OCI-LY7 (cell line): ENCODE measurements at regions not wholly inside any gene's neighbourhood (a gene's known extent, or its start where the extent isn't known, plus 50 kb on each side); places are given as distances from the start of the nearest gene placed in this dataset.

Experiments
- BruUV-seq: library from RNA; stranded (reverse); fragments of 400-500 nt; replicated peaks from 2 replicates; lab custom pipeline; 2021; lab: Mats Ljungman, UMichigan
- CTCF ChIA-PET: fragments of 300-600 bp; sonication (Branson Sonifier 250); formaldehyde crosslinking; loops from one replicate; lab custom pipeline; 2022; ENCODE audit warnings: antibody characterized with exemption; ENCODE audit not compliant: unreplicated experiment; lab: Charles Lee
- POLR2A ChIA-PET: fragments of 300-600 bp; sonication (Branson Sonifier 250); formaldehyde crosslinking; loops from one replicate; lab custom pipeline; 2022; ENCODE audit warnings: antibody characterized with exemption; lab: Charles Lee
- DNase-seq: peaks from one replicate; pipeline ENCODE4 v3.0.0-alpha.2; 2015; ENCODE audit warnings: low spot score
- H2AFZ ChIP-seq: fragments of 200-600 bp; sonication (generic), shearing (Covaris generic); 2 replicates; pipeline ENCODE4 v1.6.1; 2014; ENCODE audit warnings: mild to moderate bottlenecking, antibody characterized with exemption, low read length, moderate library complexity
- H3K27ac ChIP-seq: fragments of 200-600 bp; sonication (generic); 2 replicates; pipeline ENCODE4 v1.5.1; 2014; ENCODE audit warnings: mixed run types, low read depth, mild to moderate bottlenecking, moderate library complexity, low read length, inconsistent platforms; ENCODE audit not compliant: poor library complexity, severe bottlenecking
- H3K36me3 ChIP-seq: fragments of 200-600 bp; sonication (generic); 2 replicates; pipeline ENCODE4 v1.6.1; 2014; ENCODE audit warnings: mild to moderate bottlenecking, antibody characterized with exemption, low read length, moderate library complexity, mixed read lengths; ENCODE audit not compliant: insufficient read depth
- H3K4me1 ChIP-seq: fragments of 200-600 bp; sonication (generic); 2 replicates; pipeline ENCODE4 v1.5.1; 2014; ENCODE audit warnings: mild to moderate bottlenecking, low read length; ENCODE audit not compliant: insufficient read depth, poor library complexity, severe bottlenecking
- H3K4me2 ChIP-seq: fragments of 200-600 bp; sonication (generic); 2 replicates; pipeline ENCODE4 v1.6.1; 2014; ENCODE audit warnings: mild to moderate bottlenecking, low read length
- H3K4me3 ChIP-seq: fragments of 200-600 bp; sonication (generic); 2 replicates; pipeline ENCODE4 v1.5.1; 2014; ENCODE audit warnings: mild to moderate bottlenecking, low read depth, low read length; ENCODE audit not compliant: poor library complexity, severe bottlenecking
- H3K79me2 ChIP-seq: fragments of 200-600 bp; sonication (generic); 2 replicates; pipeline ENCODE4 v1.6.1; 2016; ENCODE audit warnings: low read depth, mild to moderate bottlenecking, low read length, moderate library complexity, mixed read lengths; ENCODE audit not compliant: insufficient read depth
- H3K9me2 ChIP-seq: fragments of 200-600 bp; sonication (generic); 2 replicates; pipeline ENCODE4 v1.6.1; 2016; ENCODE audit warnings: mild to moderate bottlenecking, low read length, mixed read lengths; ENCODE audit not compliant: insufficient read depth
- H3K9me3 ChIP-seq: fragments of 200-600 bp; sonication (generic); 2 replicates; pipeline ENCODE4 v1.6.1; 2014; ENCODE audit warnings: mild to moderate bottlenecking, mixed run types, low read length, mixed read lengths
- H4K20me1 ChIP-seq: fragments of 200-600 bp; sonication (generic); 2 replicates; pipeline ENCODE4 v1.6.1; 2014; ENCODE audit warnings: mild to moderate bottlenecking, antibody characterized with exemption, low read length, moderate library complexity, mixed read lengths; ENCODE audit not compliant: insufficient read depth
- EZH2phosphoT487 ChIP-seq: fragments of 200-600 bp; sonication (generic); IDR thresholded peaks from 2 replicates; pipeline ENCODE4 v1.6.1; 2018; ENCODE audit warnings: low read depth, borderline replicate concordance, mild to moderate bottlenecking, mixed run types, antibody characterized with exemption, low read length, moderate library complexity, mixed read lengths
- intact Hi-C: fragments of 100-400 bp; cut with micrococcal nuclease; formaldehyde crosslinking; loops from one replicate; pipeline ENCODE4 v1.10.0; 2022; ENCODE audit not compliant: unreplicated experiment
- TF ChIP-seq, protein P1 (sequence below): fragments of 200-600 bp; sonication (generic); conservative IDR thresholded peaks from 2 replicates; pipeline ENCODE4 v1.5.1; 2014; ENCODE audit warnings: mild to moderate bottlenecking, antibody characterized with exemption, low read length, moderate library complexity, mixed read lengths

DNA sequence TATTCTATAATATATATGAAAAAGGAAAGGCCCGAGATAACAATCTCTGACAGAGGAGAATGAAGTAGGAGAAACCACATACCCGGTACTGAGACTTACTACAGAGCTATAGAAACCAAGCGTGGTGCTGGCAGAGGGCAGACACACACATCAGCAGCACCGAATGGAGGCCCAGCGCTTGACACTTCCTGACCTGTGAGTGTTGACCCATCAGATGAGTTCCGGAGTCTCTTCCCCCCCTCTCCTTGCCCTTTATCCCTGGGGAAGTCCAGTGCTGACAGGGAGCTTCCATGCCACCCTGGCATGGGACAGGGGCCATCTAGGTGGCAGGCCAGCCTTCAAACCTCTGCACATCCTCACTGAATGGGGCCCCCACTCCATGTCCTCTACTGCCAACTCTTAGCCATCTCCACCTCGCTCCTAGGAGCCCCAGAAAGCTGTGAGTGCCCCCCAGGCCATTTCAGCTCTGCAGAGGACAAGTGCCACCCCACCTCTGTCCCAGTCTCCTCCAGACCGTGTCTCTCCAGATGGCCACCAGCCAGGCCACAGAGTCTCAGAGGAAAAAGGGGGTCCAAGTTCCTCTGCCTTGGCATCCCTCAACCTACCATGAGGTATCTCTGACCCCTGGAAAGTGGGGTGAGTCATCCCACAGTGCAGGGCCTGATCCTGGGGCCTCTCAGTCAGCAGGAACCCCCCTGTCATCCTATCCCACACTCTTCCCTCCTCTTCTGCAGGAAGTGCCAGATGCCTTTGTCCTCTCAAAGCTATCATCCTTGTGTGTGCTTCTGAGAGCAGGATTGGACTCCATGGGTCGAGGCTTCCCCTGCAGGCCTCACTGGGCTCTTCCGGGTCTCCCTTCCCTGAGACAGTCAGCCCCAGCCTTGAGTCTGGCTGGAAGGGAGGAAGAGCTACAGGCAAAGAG lies 116.5 kb upstream of the ALDH1A3 start:
- Histone ChIP-seq H3K4me3 (no peak overlapping the region), H3K4me1 (no peaks in the 10 kb centered on the region), H2AFZ (no peak overlapping the region), H3K4me2 (no peak overlapping the region), H3K27ac (no peak overlapping the region), H3K79me2 (no peaks in the 10 kb centered on the region), H3K9me3 (no peaks in the 10 kb centered on the region), H4K20me1 (no peaks in the 10 kb centered on the region), H3K36me3 (no peaks in the 10 kb centered on the region), H3K9me2 (no peaks in the 10 kb centered on the region)
- intact Hi-C loops, result no loop called here
- BruUV-seq, result no TSS peak
- TF ChIP-seq, protein P1, sequence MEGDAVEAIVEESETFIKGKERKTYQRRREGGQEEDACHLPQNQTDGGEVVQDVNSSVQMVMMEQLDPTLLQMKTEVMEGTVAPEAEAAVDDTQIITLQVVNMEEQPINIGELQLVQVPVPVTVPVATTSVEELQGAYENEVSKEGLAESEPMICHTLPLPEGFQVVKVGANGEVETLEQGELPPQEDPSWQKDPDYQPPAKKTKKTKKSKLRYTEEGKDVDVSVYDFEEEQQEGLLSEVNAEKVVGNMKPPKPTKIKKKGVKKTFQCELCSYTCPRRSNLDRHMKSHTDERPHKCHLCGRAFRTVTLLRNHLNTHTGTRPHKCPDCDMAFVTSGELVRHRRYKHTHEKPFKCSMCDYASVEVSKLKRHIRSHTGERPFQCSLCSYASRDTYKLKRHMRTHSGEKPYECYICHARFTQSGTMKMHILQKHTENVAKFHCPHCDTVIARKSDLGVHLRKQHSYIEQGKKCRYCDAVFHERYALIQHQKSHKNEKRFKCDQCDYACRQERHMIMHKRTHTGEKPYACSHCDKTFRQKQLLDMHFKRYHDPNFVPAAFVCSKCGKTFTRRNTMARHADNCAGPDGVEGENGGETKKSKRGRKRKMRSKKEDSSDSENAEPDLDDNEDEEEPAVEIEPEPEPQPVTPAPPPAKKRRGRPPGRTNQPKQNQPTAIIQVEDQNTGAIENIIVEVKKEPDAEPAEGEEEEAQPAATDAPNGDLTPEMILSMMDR, result no peak
- TF ChIP-seq EZH2phosphoT487, result no peak
- POLR2A ChIA-PET, result interaction anchor here (1.3 kb wide), 1 partner anchor 50 kb away, joined by 3 read pairs; no protein-coding TSS in a partner anchor
- CTCF ChIA-PET, result no interaction called here
- no peak for DNase-seq

- Histone ChIP-seq H3K27ac (no peak overlapping the region), H3K4me1 (no peaks in the 10 kb centered on the region), H3K79me2 (no peaks in the 10 kb centered on the region), H2AFZ (no peak overlapping the region), H3K36me3 (no peaks in the 10 kb centered on the region), H3K9me3 (no peaks in the 10 kb centered on the region), H3K4me3 (no peak overlapping the region), H4K20me1 (no peaks in the 10 kb centered on the region), H3K9me2 (no peaks in the 10 kb centered on the region), H3K4me2 (no peak overlapping the region)
- POLR2A ChIA-PET, result interaction anchor here (1.2 to 1.3 kb wide), 2 partner anchors 13 to 51 kb away, joined by 3 to 4 read pairs; no protein-coding TSS in a partner anchor
- no TSS peak for BruUV-seq
- no peak for TF ChIP-seq EZH2phosphoT487
- TF ChIP-seq, protein P1, result no peak
- DNase-seq, result no peak
- CTCF ChIA-PET, result no interaction called here
- intact Hi-C loops, result no loop called here
These were observed 115.5 kb upstream of the ALDH1A3 start for GRCh38 chr15:100763835-100764750.
